Right lobe of liver (tissue), 6 donors: ENCODE measurements at regions not wholly inside any gene's neighbourhood (a gene's known extent, or its start where the extent isn't known, plus 50 kb on each side); places are given as distances from the start of the nearest gene placed in this dataset.

ENCODE experiments used
- ATAC-seq, 4 donors: fragments of 200-7000 bp; cut with Tn5 transposase; one replicate each; pipeline ENCODE4 v1.9.1; 2020; ENCODE audit warnings: mild to moderate bottlenecking in 4 of 4, moderate library complexity in 4 of 4
- DNase-seq, 3 donors: peaks; one replicate each; pipeline ENCODE4 v3.0.0-alpha.2; 2020
- H3K27ac ChIP-seq, 3 donors: fragments of 200-600 bp; one replicate each; pipeline ENCODE4 v1.8.0; 2022
- H3K27me3 ChIP-seq, 2 donors: fragments of 200-600 bp; one replicate each; pipeline ENCODE4 v1.8.0; 2022
- H3K36me3 ChIP-seq, 4 donors: fragments of 200-600 bp; sonication (generic) in 1 of 4; one replicate each; pipeline versions ENCODE4 v1.5.1 to v1.8.0; 2017 to 2022; ENCODE audit warnings: control low read depth in 1 of 4
- H3K4me1 ChIP-seq, 4 donors: fragments of 200-600 bp; sonication (generic) in 1 of 4; one replicate each; pipeline versions ENCODE4 v1.5.1 to v1.8.0; 2017 to 2022; ENCODE audit warnings: control low read depth in 1 of 4
- H3K4me3 ChIP-seq, 3 donors: fragments of 200-600 bp; one replicate each; pipeline ENCODE4 v1.8.0; 2022
- H3K9me3 ChIP-seq, 4 donors: fragments of 200-600 bp; sonication (generic) in 1 of 4; one replicate each; pipeline versions ENCODE4 v1.5.1 to v1.8.0; 2017 to 2022; ENCODE audit warnings: control low read depth in 1 of 4
- CTCF ChIP-seq, 4 donors: fragments of 200-600 bp in 3 of 4; fragments of 450-650 bp in 1 of 4; IDR thresholded peaks; one replicate each; pipeline versions ENCODE4 v1.5.1 to v1.8.0; 2016 to 2022; ENCODE audit warnings: antibody characterized with exemption in 4 of 4, mild to moderate bottlenecking in 2 of 4
- POLR2A ChIP-seq: fragments of 450-650 bp; IDR thresholded peaks from one replicate; pipeline ENCODE4 v1.6.1; 2017; ENCODE audit warnings: antibody characterized with exemption, mild to moderate bottlenecking
- WGBS: methylation state at CpG from one replicate; pipeline ENCODE4 v1.1.6; 2018; ENCODE audit warnings: low coverage, low lambda C conversion rate; ENCODE audit not compliant: insufficient coverage; ENCODE audit errors: missing lambda C conversion rate; 5-methylcytosine and 5-hydroxymethylcytosine counted together
- intact Hi-C, 2 donors: fragments of 100-400 bp; cut with DNase I; formaldehyde crosslinking; loops; one replicate each; pipeline versions ENCODE4 v1.11.2 to v1.14.1; 2022
- donor health status: DM: no; HTN: yes; CAD: no.
- donor health status: DM: no; HTN: no; CAD: no.
- donor health status: DM: no; HTN: no; CAD: no.
- donor health status: DM: no; HTN: yes; CAD: no.
- donor health status: DM: no; HTN: yes; CAD: no.

- Histone ChIP-seq H3K4me3 (no peak overlapping the region), H3K36me3 (no peaks in the 10 kb centered on the region), H3K4me1 (no peaks in the 10 kb centered on the region), H3K27me3 (no peaks in the 10 kb centered on the region), H3K27ac (no peak overlapping the region), H3K9me3 (no peaks in the 10 kb centered on the region)
- 57% methylated on average over 1 of the region's 5 CpGs for WGBS
- ATAC-seq (no peak), DNase-seq (no peak)
- intact Hi-C loops: no loop called here
- TF ChIP-seq CTCF (IDR thresholded peaks at IDR 0.05) (no peak), POLR2A (no peak)
These were observed 321.2 kb downstream of the DCDC2C start for GRCh38 chr2:4024605-4025004.

GRCh38 chr2:4029081-4029480 is 325.7 kb downstream of the DCDC2C start:
- intact Hi-C loops: no loop called here
- Histone ChIP-seq H3K4me1 (no peaks in the 10 kb centered on the region), H3K9me3 (no peaks in the 10 kb centered on the region), H3K36me3 (no peaks in the 10 kb centered on the region), H3K27ac (no peak overlapping the region), H3K4me3 (no peak overlapping the region), H3K27me3 (no peaks in the 10 kb centered on the region)
- WGBS: 42% methylated on average over 2 of the region's 2 CpGs
- TF ChIP-seq CTCF (IDR thresholded peaks at IDR 0.05) (no peak), POLR2A (no peak)
- ATAC-seq: no peak
- DNase-seq: no peak

- 52% methylated on average over 6 of the region's 7 CpGs for whole genome bisulfite sequencing
- TF ChIP-seq CTCF (IDR thresholded peaks at IDR 0.05) (no peak), POLR2A (no peak)
- H3K4me3 ChIP-seq: no peak overlapping the region
- no peaks in the 10 kb centered on the region for H3K27me3 ChIP-seq
- ATAC-seq: no peak
- H3K9me3 ChIP-seq: no peaks in the 10 kb centered on the region
- H3K27ac ChIP-seq: no peak overlapping the region
- no peaks in the 10 kb centered on the region for H3K4me1 ChIP-seq
- DNase-seq: no peak
- intact Hi-C loops: no loop called here
- H3K36me3 ChIP-seq: no peaks in the 10 kb centered on the region
These were observed 336.5 kb downstream of the DCDC2C start for GRCh38 chr2:4039896-4040295.

- DNase-seq: no peak
- H3K9me3 ChIP-seq: no peaks in the 10 kb centered on the region
These were observed 344.9 kb downstream of the DCDC2C start for GRCh38 chr2:4047961-4048891.

More at GRCh38 chr2:4047961-4048891, 344.9 kb downstream of the DCDC2C start:
- H3K36me3 ChIP-seq: no peaks in the 10 kb centered on the region
- TF ChIP-seq CTCF (IDR thresholded peaks at IDR 0.05): no peak
- no peak for TF ChIP-seq POLR2A
- H3K27me3 ChIP-seq: no peaks in the 10 kb centered on the region
- H3K4me1 ChIP-seq: no peaks in the 10 kb centered on the region
- WGBS: 38% methylated on average over 8 of the region's 9 CpGs
- H3K27ac ChIP-seq: no peak overlapping the region
- H3K4me3 ChIP-seq: no peak overlapping the region
- intact Hi-C loops: no loop called here
- ATAC-seq: peak in 2 of 4 donors; percentile 52 to 57
